Neural progenitor cell (in vitro differentiated cells): ENCODE measurements at regions not wholly inside any gene's neighbourhood (a gene's known extent, or its start where the extent isn't known, plus 50 kb on each side); places are given as distances from the start of the nearest gene placed in this dataset.

ENCODE experiments used
- CTCF ChIP-seq: fragments of 200-600 bp; sonication (generic); IDR thresholded peaks from 2 replicates; pipeline ENCODE4 v1.5.1; 2017; ENCODE audit warnings: antibody characterized with exemption, mild to moderate bottlenecking
- EZH2 ChIP-seq: fragments of 200-600 bp; sonication (generic); IDR thresholded peaks from 2 replicates; pipeline ENCODE4 v1.6.1; 2017; ENCODE audit warnings: antibody characterized with exemption, mild to moderate bottlenecking, moderate library complexity
- EZH2phosphoT487 ChIP-seq: fragments of 200-600 bp; sonication (generic); IDR thresholded peaks from 2 replicates; pipeline ENCODE4 v1.6.1; 2017; ENCODE audit warnings: antibody characterized with exemption

DNA sequence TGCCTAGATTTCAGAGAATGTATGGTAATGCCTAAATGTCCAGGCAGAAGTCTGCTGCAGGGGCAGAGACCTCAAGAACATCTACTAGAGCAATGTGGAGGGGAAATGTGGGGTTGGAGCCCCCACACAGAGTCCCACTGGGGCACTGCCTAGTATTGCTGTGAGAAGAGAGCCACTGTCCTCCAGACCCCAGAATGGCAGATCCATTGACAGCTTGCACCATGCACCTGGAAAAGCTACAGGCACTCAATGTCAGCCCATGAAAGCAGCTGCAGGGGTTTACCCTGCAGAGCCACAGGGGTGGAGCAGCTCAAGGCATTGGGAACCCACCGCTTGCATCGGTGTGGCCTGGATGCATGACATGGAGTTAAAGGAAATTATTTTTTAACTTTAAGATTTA, 314.1 kb downstream of the CYRIA start:
- TF ChIP-seq CTCF (no peak), EZH2 (no peak), EZH2phosphoT487 (no peak)
